ENCODE measurements at regions not wholly inside any gene's neighbourhood (a gene's known extent, or its start where the extent isn't known, plus 50 kb on each side); places are given as distances from the start of the nearest gene placed in this dataset.

- Histone ChIP-seq H3K4ac (ENCODE audit: low read depth, low read length) (no peak overlapping the region), H3K23ac (ENCODE audit: low read depth, low read length) (no peak overlapping the region), H3K18ac (ENCODE audit: low read depth, low read length) (no peak overlapping the region), H2AK9ac (replicated peaks; ENCODE audit: low read depth, low read length, poor library complexity) (no peak overlapping the region), H3K4me3 (ENCODE audit: insufficient read depth, low read depth, low read length) (no peak overlapping the region), H2AK5ac (ENCODE audit: low read depth, low read length) (no peak overlapping the region), H3K9me3 (ENCODE audit: control insufficient read depth, insufficient read depth, low read length) (no peaks in the 10 kb centered on the region), H3K36me3 (ENCODE audit: control insufficient read depth, insufficient read depth, low read length) (no peaks in the 10 kb centered on the region), H4K8ac (ENCODE audit: low read depth in 2 of 2, low read length in 2 of 2) (no peak overlapping the region), H3K4me2 (ENCODE audit: low read depth, low read length) (no peak overlapping the region), H2BK5ac (ENCODE audit: low read depth, low read length, poor library complexity, severe bottlenecking) (no peak overlapping the region), H4K91ac (ENCODE audit: insufficient read depth, low read depth, low read length) (no peak overlapping the region), H3K56ac (ENCODE audit: extremely low read depth, insufficient read depth, low read length) (no peak overlapping the region), H3K9ac (ENCODE audit: low read depth, low read length) (no peak overlapping the region), H2AFZ (replicated peaks; ENCODE audit: low read length, poor library complexity) (no peak overlapping the region), H3K79me1 (ENCODE audit: low read depth in 1 of 2, low read length in 2 of 2) (no peaks in the 10 kb centered on the region), H3K27ac (ENCODE audit: insufficient read depth, low read length) (no peak overlapping the region), H2BK20ac (ENCODE audit: low read depth, low read length) (no peak overlapping the region), H3K27me3 (ENCODE audit: control insufficient read depth, insufficient read depth, low read length) (no peaks in the 10 kb centered on the region), H4K20me1 (ENCODE audit: insufficient read depth, low read length) (no peaks in the 10 kb centered on the region), H3K14ac (replicated peaks; ENCODE audit: low read depth, low read length) (no peak overlapping the region), H2BK15ac (ENCODE audit: low read depth, low read length) (no peak overlapping the region), H3K9me1 (ENCODE audit: insufficient read depth, low read length) (no peaks in the 10 kb centered on the region; the same call in 1 of the 2 replicates), H2BK120ac (ENCODE audit: low read depth, low read length) (no peak overlapping the region), H3K4me1 (ENCODE audit: control insufficient read depth, insufficient read depth, low read length) (peaks cover 2% of the 10 kb centered on the region; the same call in 1 of the 2 replicates), H4K5ac (ENCODE audit: low read depth, low read length) (no peak overlapping the region)
- TF ChIP-seq CEBPB (IDR thresholded peaks at IDR 0.05; ENCODE audit: low read depth, low read length): peak; percentile 75
- no peak for TF ChIP-seq ELK1 (IDR thresholded peaks at IDR 0.05; ENCODE audit: borderline replicate concordance, low read depth, low read length)
- no peak for TF ChIP-seq RCOR1 (IDR thresholded peaks at IDR 0.05; ENCODE audit: insufficient replicate concordance, low read length)
- no peak for TF ChIP-seq POLR2A (IDR thresholded peaks at IDR 0.05; ENCODE audit: low read depth, low read length)
- no peak for TF ChIP-seq FOS (IDR thresholded peaks at IDR 0.05; ENCODE audit: low read depth, low read length)
- no peak for TF ChIP-seq MXI1 (IDR thresholded peaks at IDR 0.05; ENCODE audit: borderline replicate concordance, low read depth, low read length)
- TF ChIP-seq USF2 (IDR thresholded peaks at IDR 0.05; ENCODE audit: low read depth, low read length): no peak
- TF ChIP-seq MAFK (IDR thresholded peaks at IDR 0.05; ENCODE audit: low read depth, low read length): no peak
- no peak for TF ChIP-seq CTCF (conservative IDR thresholded peaks at IDR 0.05; ENCODE audit: low read depth, low read length)
- intact Hi-C loops (cut with micrococcal nuclease) (no loop called here), dilution Hi-C loops (cut with HindIII; ENCODE audit: low sequenced_read_pairs, unreplicated experiment) (no loop called here), in situ Hi-C loops (cut with MboI; ENCODE audit: low sequenced_read_pairs) (no loop called here)
- CTCF ChIA-PET: no interaction called here
- no TSS peak for BruUV-seq (replicated peaks)
- POLR2A ChIA-PET (ENCODE audit: unreplicated experiment): no interaction called here
- DNase-seq (no peak), ATAC-seq (ENCODE audit: low read depth) (no peak)
- WGBS, 2 experiments (ENCODE audit: extremely low coverage in 2 of 2, insufficient read length in 1 of 2): no CpG with 5 or more reads among the region's 2 CpGs
These were observed 401.1 kb downstream of the EFNA5 start for GRCh38 chr5:107269678-107270077.

Measured in IMR-90 (cell line).